ENCODE measurements at regions not wholly inside any gene's neighbourhood (a gene's known extent, or its start where the extent isn't known, plus 50 kb on each side); places are given as distances from the start of the nearest gene placed in this dataset.
"Not testable (repeated sequence)": the region's sequence is repeated elsewhere in the genome, so short reads cannot be mapped to it uniquely, and the experiment has no call there.

- no peak overlapping the region for H3K27ac ChIP-seq
These were observed 144.9 kb upstream of the OLIG3 start for GRCh38 chr6:137638926-137639706.

GRCh38 chr6:137640086-137640485, 145.9 kb upstream of the OLIG3 start:
- no peak overlapping the region for H3K27ac ChIP-seq
- no peaks in the 10 kb centered on the region for H3K36me3 ChIP-seq (ENCODE audit: control insufficient read depth, insufficient read depth, low read length)
- no peak overlapping the region for H3K4me2 ChIP-seq (ENCODE audit: low read length)
- no peaks in the 10 kb centered on the region for H3K27me3 ChIP-seq (ENCODE audit: control insufficient read depth, insufficient read depth, low read length)
- H2AFZ ChIP-seq = no peak overlapping the region
- no peak overlapping the region for H3K9ac ChIP-seq
- H3K9me3 ChIP-seq (ENCODE audit: control insufficient read depth, low read length) = no peaks in the 10 kb centered on the region
- TF ChIP-seq CTCF (IDR thresholded peaks at IDR 0.05) = no peak
- no peak overlapping the region for H3K4me3 ChIP-seq (ENCODE audit: low read depth, low read length)
- no peaks in the 10 kb centered on the region for H3K79me2 ChIP-seq
- H3K4me1 ChIP-seq = no peaks in the 10 kb centered on the region

More at GRCh38 chr6:137638926-137639706, 144.9 kb upstream of the OLIG3 start:
- H3K79me2 ChIP-seq = no peaks in the 10 kb centered on the region
- TF ChIP-seq CTCF (IDR thresholded peaks at IDR 0.05) = no peak
- peak overlapping the region; percentile 16 for H2AFZ ChIP-seq
- H3K9ac ChIP-seq = no peak overlapping the region
- H3K27me3 ChIP-seq (ENCODE audit: control insufficient read depth, insufficient read depth, low read length) = no peaks in the 10 kb centered on the region
- no peaks in the 10 kb centered on the region for H3K4me1 ChIP-seq
- H3K4me3 ChIP-seq (ENCODE audit: low read depth, low read length) = no peak overlapping the region
- H3K36me3 ChIP-seq (ENCODE audit: control insufficient read depth, insufficient read depth, low read length) = no peaks in the 10 kb centered on the region
- no peaks in the 10 kb centered on the region for H3K9me3 ChIP-seq (ENCODE audit: control insufficient read depth, low read length)
- H3K4me2 ChIP-seq (ENCODE audit: low read length) = no peak overlapping the region

GRCh38 chr6:137641474-137642077, 147.4 kb upstream of the OLIG3 start:
- no peaks in the 10 kb centered on the region for H3K27me3 ChIP-seq (ENCODE audit: control insufficient read depth, insufficient read depth, low read length)
- TF ChIP-seq CTCF (IDR thresholded peaks at IDR 0.05) = peak; percentile 47
- H3K9ac ChIP-seq = no peak overlapping the region
- H3K4me1 ChIP-seq = no peaks in the 10 kb centered on the region
- H3K4me2 ChIP-seq (ENCODE audit: low read length) = no peak overlapping the region
- no peak overlapping the region for H2AFZ ChIP-seq
- no peaks in the 10 kb centered on the region for H3K9me3 ChIP-seq (ENCODE audit: control insufficient read depth, low read length)
- H3K4me3 ChIP-seq (ENCODE audit: low read depth, low read length) = no peak overlapping the region
- no peaks in the 10 kb centered on the region for H3K79me2 ChIP-seq
- H3K27ac ChIP-seq = no peak overlapping the region
- H3K36me3 ChIP-seq (ENCODE audit: control insufficient read depth, insufficient read depth, low read length) = no peaks in the 10 kb centered on the region

GRCh38 chr6:137643210-137643609, 149.0 kb upstream of the OLIG3 start:
- H3K4me3 ChIP-seq (ENCODE audit: low read depth, low read length); H3K27ac ChIP-seq; H3K4me1 ChIP-seq; H3K4me2 ChIP-seq (ENCODE audit: low read length); H3K27me3 ChIP-seq (ENCODE audit: control insufficient read depth, insufficient read depth, low read length); H2AFZ ChIP-seq; H3K9me3 ChIP-seq (ENCODE audit: control insufficient read depth, low read length); H3K9ac ChIP-seq; H3K36me3 ChIP-seq (ENCODE audit: control insufficient read depth, insufficient read depth, low read length); H3K79me2 ChIP-seq: not testable (repeated sequence)

GRCh38 chr6:137643644-137644043, 149.4 kb upstream of the OLIG3 start:
- H3K9me3 ChIP-seq (ENCODE audit: control insufficient read depth, low read length); H3K4me2 ChIP-seq (ENCODE audit: low read length); H3K79me2 ChIP-seq; H3K4me1 ChIP-seq; H3K27me3 ChIP-seq (ENCODE audit: control insufficient read depth, insufficient read depth, low read length); H3K36me3 ChIP-seq (ENCODE audit: control insufficient read depth, insufficient read depth, low read length); H3K27ac ChIP-seq; H3K4me3 ChIP-seq (ENCODE audit: low read depth, low read length); H2AFZ ChIP-seq; H3K9ac ChIP-seq: not testable (repeated sequence)
